ENCODE measurements at regions not wholly inside any gene's neighbourhood (a gene's known extent, or its start where the extent isn't known, plus 50 kb on each side); places are given as distances from the start of the nearest gene placed in this dataset.

GRCh38 chr10:42939685-42940366 is 137.0 kb upstream of the RET start:
- no peaks in the 10 kb centered on the region for H3K9me1 ChIP-seq (ENCODE audit: control insufficient read depth, extremely low read depth, insufficient read depth, low read length)
- DNase-seq (ENCODE audit: low read depth, low spot score), result no peak
- no peaks in the 10 kb centered on the region for H3K36me3 ChIP-seq (ENCODE audit: control insufficient read depth in 2 of 2, extremely low read depth in 1 of 2, insufficient read depth in 2 of 2, low read length in 2 of 2)
- no peaks in the 10 kb centered on the region for H3K27me3 ChIP-seq (ENCODE audit: control insufficient read depth, extremely low read depth, insufficient read depth, low read length)
- TF ChIP-seq, protein P1, sequence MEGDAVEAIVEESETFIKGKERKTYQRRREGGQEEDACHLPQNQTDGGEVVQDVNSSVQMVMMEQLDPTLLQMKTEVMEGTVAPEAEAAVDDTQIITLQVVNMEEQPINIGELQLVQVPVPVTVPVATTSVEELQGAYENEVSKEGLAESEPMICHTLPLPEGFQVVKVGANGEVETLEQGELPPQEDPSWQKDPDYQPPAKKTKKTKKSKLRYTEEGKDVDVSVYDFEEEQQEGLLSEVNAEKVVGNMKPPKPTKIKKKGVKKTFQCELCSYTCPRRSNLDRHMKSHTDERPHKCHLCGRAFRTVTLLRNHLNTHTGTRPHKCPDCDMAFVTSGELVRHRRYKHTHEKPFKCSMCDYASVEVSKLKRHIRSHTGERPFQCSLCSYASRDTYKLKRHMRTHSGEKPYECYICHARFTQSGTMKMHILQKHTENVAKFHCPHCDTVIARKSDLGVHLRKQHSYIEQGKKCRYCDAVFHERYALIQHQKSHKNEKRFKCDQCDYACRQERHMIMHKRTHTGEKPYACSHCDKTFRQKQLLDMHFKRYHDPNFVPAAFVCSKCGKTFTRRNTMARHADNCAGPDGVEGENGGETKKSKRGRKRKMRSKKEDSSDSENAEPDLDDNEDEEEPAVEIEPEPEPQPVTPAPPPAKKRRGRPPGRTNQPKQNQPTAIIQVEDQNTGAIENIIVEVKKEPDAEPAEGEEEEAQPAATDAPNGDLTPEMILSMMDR (optimal IDR thresholded peaks at IDR 0.05 in 1 of 3, IDR thresholded peaks at IDR 0.05 in 1 of 3, conservative IDR thresholded peaks at IDR 0.05 in 1 of 3; ENCODE audit: extremely low read depth in 1 of 3, insufficient read depth in 2 of 3, low read length in 3 of 3), result no peak
- TF ChIP-seq EZH2 (IDR thresholded peaks at IDR 0.05; ENCODE audit: low read length), result no peak
- no peak overlapping the region for H3K9ac ChIP-seq (ENCODE audit: control insufficient read depth, extremely low read depth, insufficient read depth, low read length)
- no peak overlapping the region for H3K27ac ChIP-seq (ENCODE audit: control insufficient read depth, insufficient read depth, low read length)
- H3K4me2 ChIP-seq (ENCODE audit: control insufficient read depth, extremely low read depth, insufficient read depth, low read depth, low read length), result no peak overlapping the region
- no peak overlapping the region for H3K4me3 ChIP-seq (ENCODE audit: control insufficient read depth in 2 of 3, extremely low read depth in 1 of 3, insufficient read depth in 2 of 3, low read depth in 1 of 3, low read length in 3 of 3)
- no peaks in the 10 kb centered on the region for H3K4me1 ChIP-seq (ENCODE audit: control insufficient read depth, extremely low read depth, insufficient read depth, low read length)
- no peaks in the 10 kb centered on the region for H3K9me3 ChIP-seq (ENCODE audit: control insufficient read depth, low read depth, low read length)
- no peak for FAIRE-seq
- H4K20me1 ChIP-seq (ENCODE audit: control insufficient read depth, extremely low read depth, insufficient read depth, low read length), result no peaks in the 10 kb centered on the region
- dilution Hi-C loops (cut with MboI; ENCODE audit: extremely low pct_ligation_motif_present, low sequenced_read_pairs), result no loop called here
- no peak overlapping the region for H2AFZ ChIP-seq (ENCODE audit: control insufficient read depth, low read length)
- H3K79me2 ChIP-seq (ENCODE audit: control insufficient read depth, insufficient read depth, low read length), result no peaks in the 10 kb centered on the region

DNA sequence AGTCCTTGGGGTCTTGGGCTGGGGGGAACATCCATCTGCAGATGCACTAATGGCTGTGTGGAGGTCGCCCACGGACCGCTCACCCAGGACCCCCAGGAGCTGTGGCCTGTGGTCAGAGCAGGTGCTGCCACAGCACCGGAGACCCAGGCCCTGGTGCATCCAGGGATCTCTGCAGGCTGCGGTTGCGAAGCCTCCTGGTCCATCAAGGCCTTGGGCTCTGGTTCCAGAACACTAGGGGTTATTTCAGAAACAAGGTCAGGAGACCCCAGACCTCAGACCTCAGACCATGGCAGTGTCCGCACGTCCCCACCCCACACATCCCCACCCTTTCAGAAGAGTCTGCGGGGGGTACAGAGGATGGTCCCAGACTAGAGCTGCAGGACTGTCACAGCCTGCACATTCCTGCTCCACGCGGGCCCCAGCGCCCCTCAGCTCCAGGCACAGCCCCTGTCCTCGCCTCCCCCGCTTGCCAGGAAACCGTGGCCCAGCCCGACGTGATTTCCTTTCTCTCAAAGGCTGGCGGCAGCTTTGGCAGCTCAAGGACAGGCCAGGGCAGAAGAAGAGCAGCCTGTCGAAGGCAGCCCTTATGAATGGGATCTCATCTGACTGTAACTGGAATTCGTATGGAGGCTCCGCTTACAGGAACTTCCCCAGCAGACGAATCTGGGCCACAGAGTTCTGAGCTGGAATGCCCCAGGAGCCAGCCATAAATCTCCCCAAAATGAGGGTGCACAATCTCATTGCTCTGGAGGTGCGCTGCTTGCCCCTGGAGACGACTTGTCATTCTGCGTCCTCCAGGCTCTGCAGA is 136.2 kb upstream of the RET start:
- H2AFZ ChIP-seq (ENCODE audit: control insufficient read depth, low read length), result no peak overlapping the region
- no peaks in the 10 kb centered on the region for H3K79me2 ChIP-seq (ENCODE audit: control insufficient read depth, insufficient read depth, low read length)
- no peak overlapping the region for H3K4me3 ChIP-seq (ENCODE audit: control insufficient read depth in 2 of 3, extremely low read depth in 1 of 3, insufficient read depth in 2 of 3, low read depth in 1 of 3, low read length in 3 of 3)
- H3K9ac ChIP-seq (ENCODE audit: control insufficient read depth, extremely low read depth, insufficient read depth, low read length), result no peak overlapping the region
- no peaks in the 10 kb centered on the region for H3K27me3 ChIP-seq (ENCODE audit: control insufficient read depth, extremely low read depth, insufficient read depth, low read length)
- no peak overlapping the region for H3K27ac ChIP-seq (ENCODE audit: control insufficient read depth, insufficient read depth, low read length)
- FAIRE-seq, result no peak
- no peaks in the 10 kb centered on the region for H3K9me3 ChIP-seq (ENCODE audit: control insufficient read depth, low read depth, low read length)
- no peak for TF ChIP-seq EZH2 (IDR thresholded peaks at IDR 0.05; ENCODE audit: low read length)
- TF ChIP-seq, protein P1 (optimal IDR thresholded peaks at IDR 0.05 in 1 of 3, IDR thresholded peaks at IDR 0.05 in 1 of 3, conservative IDR thresholded peaks at IDR 0.05 in 1 of 3; ENCODE audit: extremely low read depth in 1 of 3, insufficient read depth in 2 of 3, low read length in 3 of 3), result no peak
- dilution Hi-C loops (cut with MboI; ENCODE audit: extremely low pct_ligation_motif_present, low sequenced_read_pairs), result no loop called here
- no peak overlapping the region for H3K4me2 ChIP-seq (ENCODE audit: control insufficient read depth, extremely low read depth, insufficient read depth, low read depth, low read length)
- H4K20me1 ChIP-seq (ENCODE audit: control insufficient read depth, extremely low read depth, insufficient read depth, low read length), result no peaks in the 10 kb centered on the region
- H3K36me3 ChIP-seq (ENCODE audit: control insufficient read depth in 2 of 2, extremely low read depth in 1 of 2, insufficient read depth in 2 of 2, low read length in 2 of 2), result no peaks in the 10 kb centered on the region
- no peak for DNase-seq (ENCODE audit: low read depth, low spot score)
- no peaks in the 10 kb centered on the region for H3K4me1 ChIP-seq (ENCODE audit: control insufficient read depth, extremely low read depth, insufficient read depth, low read length)
- H3K9me1 ChIP-seq (ENCODE audit: control insufficient read depth, extremely low read depth, insufficient read depth, low read length), result no peaks in the 10 kb centered on the region
